H1 (cell line): ENCODE measurements at regions not wholly inside any gene's neighbourhood (a gene's known extent, or its start where the extent isn't known, plus 50 kb on each side); places are given as distances from the start of the nearest gene placed in this dataset.
"Not testable (repeated sequence)": the region's sequence is repeated elsewhere in the genome, so short reads cannot be mapped to it uniquely, and the experiment has no call there.

Source experiments
- CTCF ChIA-PET: fragments of 300-600 bp; sonication (Branson Sonifier 250); formaldehyde crosslinking; loops from one replicate; lab custom pipeline; 2021; ENCODE audit not compliant: partially characterized antibody; lab: Charles Lee
- POLR2A ChIA-PET: fragments of 300-600 bp; sonication (Branson Sonifier 250); formaldehyde crosslinking; loops from one replicate; lab custom pipeline; 2021; ENCODE audit warnings: inconsistent platforms; ENCODE audit not compliant: partially characterized antibody; lab: Charles Lee
- DNase-seq, 2 experiments: peaks; one replicate each; pipeline versions ENCODE4 v3.0.0 to v3.0.0-alpha.2; 2010 to 2022; ENCODE audit warnings: low spot score in 2 of 2, low read depth in 1 of 2, mixed read lengths in 1 of 2
- FAIRE-seq: peaks from 2 replicates; lab custom pipeline; 2011; peaks lifted over from hg19 to GRCh38; lab: Jason Lieb, UNC
- H2AFZ ChIP-seq: 2 replicates; pipeline ENCODE4 v1.8.1; 2012; ENCODE audit warnings: low read length, inconsistent platforms
- H2AK5ac ChIP-seq: 2 replicates; pipeline ENCODE4 v1.6.1; 2013; ENCODE audit warnings: low read depth, low read length
- H2BK120ac ChIP-seq: replicated peaks from 2 replicates; pipeline ENCODE3; 2013; ENCODE audit warnings: low read depth, low read length, inconsistent platforms
- H2BK12ac ChIP-seq: 2 replicates; pipeline ENCODE4 v1.6.1; 2013; ENCODE audit warnings: low read depth, low read length
- H2BK15ac ChIP-seq: 2 replicates; pipeline ENCODE4 v1.6.1; 2013; ENCODE audit warnings: low read length
- H2BK20ac ChIP-seq: 2 replicates; pipeline ENCODE4 v1.6.1; 2013; ENCODE audit warnings: low read length
- H2BK5ac ChIP-seq: 2 replicates; pipeline ENCODE4 v1.6.1; 2013; ENCODE audit warnings: low read depth, low read length
- H3K14ac ChIP-seq: 2 replicates; pipeline ENCODE4 v1.6.1; 2013; ENCODE audit warnings: inconsistent platforms; ENCODE audit not compliant: insufficient read length
- H3K18ac ChIP-seq: 2 replicates; pipeline ENCODE4 v1.6.1; 2013; ENCODE audit warnings: low read length; ENCODE audit errors: extremely low read depth
- H3K23ac ChIP-seq: 2 replicates; pipeline ENCODE4 v1.6.1; 2013; ENCODE audit warnings: inconsistent platforms; ENCODE audit not compliant: insufficient read length
- H3K23me2 ChIP-seq: 2 replicates; pipeline ENCODE4 v1.6.1; 2013; ENCODE audit warnings: low read depth, low read length
- H3K27ac ChIP-seq: 2 replicates; pipeline ENCODE4 v1.6.1; 2011; ENCODE audit warnings: low read depth, low read length, inconsistent platforms
- H3K27me3 ChIP-seq, 4 experiments: replicated peaks in 1 of 4; 1 replicate in 1 of 4; 2 replicates in 3 of 4; pipeline versions ENCODE4 v1.6.1 to v1.8.1; 2011 to 2013; ENCODE audit warnings: low read length in 3 of 4, mild to moderate bottlenecking in 3 of 4, inconsistent platforms in 2 of 4, mixed read lengths in 2 of 4, moderate library complexity in 1 of 4; ENCODE audit not compliant: control insufficient read depth in 3 of 4, insufficient read depth in 3 of 4; ENCODE audit errors: extremely low read depth in 1 of 4
- H3K36me3 ChIP-seq, 4 experiments: 2 replicates each; pipeline versions ENCODE4 v1.6.1 to v1.8.1; 2011 to 2013; ENCODE audit warnings: mild to moderate bottlenecking in 4 of 4, low read length in 3 of 4, moderate library complexity in 2 of 4, control low read depth in 1 of 4, inconsistent platforms in 1 of 4; ENCODE audit not compliant: insufficient read depth in 4 of 4, control insufficient read depth in 2 of 4
- H3K4ac ChIP-seq: replicated peaks from 2 replicates; pipeline ENCODE3; 2013; ENCODE audit warnings: low read length, low read depth, mixed read lengths, inconsistent platforms; ENCODE audit not compliant: insufficient read length
- H3K4me1 ChIP-seq, 4 experiments: replicated peaks in 1 of 4; 1 replicate in 1 of 4; 2 replicates in 3 of 4; pipeline versions ENCODE4 v1.6.1 to v1.8.1; 2011 to 2013; ENCODE audit warnings: low read length in 3 of 4, inconsistent platforms in 2 of 4, mixed read lengths in 1 of 4; ENCODE audit not compliant: insufficient read depth in 4 of 4, control insufficient read depth in 3 of 4
- H3K4me2 ChIP-seq, 2 experiments: 2 replicates each; pipeline versions ENCODE4 v1.6.1 to v1.8.1; 2011 to 2013; ENCODE audit warnings: low read depth in 2 of 2, low read length in 2 of 2, control low read depth in 1 of 2, inconsistent platforms in 1 of 2, mild to moderate bottlenecking in 1 of 2; ENCODE audit not compliant: insufficient read depth in 1 of 2
- H3K4me3 ChIP-seq, 4 experiments: fragments of 200-600, 300-600 bp in 1 of 4; sonication (generic), shearing (Covaris generic), sonication (Bioruptor Twin) in 1 of 4; 2 replicates each; pipeline versions ENCODE4 v1.5.1 to v1.8.1; 2011 to 2016; ENCODE audit warnings: low read length in 4 of 4, low read depth in 3 of 4, control low read depth in 2 of 4, inconsistent platforms in 2 of 4, mild to moderate bottlenecking in 2 of 4, mixed read lengths in 1 of 4, moderate library complexity in 1 of 4; ENCODE audit not compliant: insufficient read depth in 2 of 4; ENCODE audit errors: extremely low read depth in 1 of 4
- H3K56ac ChIP-seq: replicated peaks from 2 replicates; pipeline ENCODE3; 2013; ENCODE audit warnings: low read depth, mild to moderate bottlenecking, mixed read lengths, low read length, inconsistent platforms; ENCODE audit not compliant: insufficient read length
- H3K79me1 ChIP-seq: 2 replicates; pipeline ENCODE4 v1.6.1; 2013; ENCODE audit warnings: low read depth, low read length, control low read depth
- H3K79me2 ChIP-seq, 2 experiments: 2 replicates each; pipeline versions ENCODE4 v1.6.1 to v1.8.1; 2012 to 2013; ENCODE audit warnings: low read length in 2 of 2, mild to moderate bottlenecking in 2 of 2, inconsistent platforms in 1 of 2; ENCODE audit not compliant: insufficient read depth in 2 of 2, control insufficient read depth in 1 of 2
- H3K9ac ChIP-seq, 4 experiments: replicated peaks in 1 of 4; 1 replicate in 1 of 4; 2 replicates in 3 of 4; pipeline versions ENCODE4 v1.6.1 to v1.8.1; 2011 to 2013; ENCODE audit warnings: low read depth in 3 of 4, low read length in 3 of 4, control low read depth in 2 of 4, mild to moderate bottlenecking in 2 of 4, moderate library complexity in 2 of 4, inconsistent platforms in 1 of 4; ENCODE audit errors: extremely low read depth in 1 of 4
- H3K9me3 ChIP-seq, 2 experiments: 2 replicates each; pipeline versions ENCODE4 v1.6.1 to v1.8.1; 2012 to 2013; ENCODE audit warnings: mild to moderate bottlenecking in 2 of 2, moderate library complexity in 2 of 2, control low read depth in 1 of 2, inconsistent platforms in 1 of 2, low read depth in 1 of 2, low read length in 1 of 2, mixed read lengths in 1 of 2; ENCODE audit not compliant: insufficient read depth in 2 of 2
- H4K20me1 ChIP-seq, 2 experiments: replicated peaks in 1 of 2; 2 replicates each; pipeline versions ENCODE3 to v1.8.1; 2011 to 2013; ENCODE audit warnings: inconsistent platforms in 2 of 2, low read length in 2 of 2, mild to moderate bottlenecking in 1 of 2; ENCODE audit not compliant: insufficient read depth in 2 of 2, control insufficient read depth in 1 of 2
- H4K5ac ChIP-seq: 2 replicates; pipeline ENCODE4 v1.6.1; 2013; ENCODE audit warnings: low read length, low read depth, mixed read lengths, inconsistent platforms; ENCODE audit not compliant: insufficient read length
- H4K8ac ChIP-seq: 2 replicates; pipeline ENCODE4 v1.8.0; 2013; ENCODE audit warnings: mild to moderate bottlenecking, moderate library complexity, low read length, inconsistent platforms; ENCODE audit not compliant: insufficient read depth; ENCODE audit errors: extremely low read depth
- H4K91ac ChIP-seq: replicated peaks from 2 replicates; pipeline ENCODE3; 2013; ENCODE audit warnings: low read length, mixed read lengths, inconsistent platforms; ENCODE audit not compliant: insufficient read length
- CBX5 ChIP-seq: fragments of 300-800, 300-1000 bp; sonication (generic); IDR thresholded peaks from 2 replicates; pipeline ENCODE4 v1.7.1; 2016; ENCODE audit warnings: antibody characterized with exemption, low read length, low read depth
- CHD1 ChIP-seq: IDR thresholded peaks from 2 replicates; pipeline ENCODE4 v1.6.1; 2012; ENCODE audit warnings: low read depth, low read length, improper control_type of control experiment
- JUND ChIP-seq: IDR thresholded peaks from 2 replicates; pipeline ENCODE4 v1.6.1; 2011; ENCODE audit warnings: mild to moderate bottlenecking, improper control_type of control experiment, low read length
- SAP30 ChIP-seq: fragments of 300-600 bp; sonication (generic); IDR thresholded peaks from 2 replicates; pipeline ENCODE4 v1.7.1; 2012; ENCODE audit warnings: low read length, moderate library complexity, mild to moderate bottlenecking, inconsistent platforms; ENCODE audit not compliant: insufficient read depth, insufficient replicate concordance

DNA sequence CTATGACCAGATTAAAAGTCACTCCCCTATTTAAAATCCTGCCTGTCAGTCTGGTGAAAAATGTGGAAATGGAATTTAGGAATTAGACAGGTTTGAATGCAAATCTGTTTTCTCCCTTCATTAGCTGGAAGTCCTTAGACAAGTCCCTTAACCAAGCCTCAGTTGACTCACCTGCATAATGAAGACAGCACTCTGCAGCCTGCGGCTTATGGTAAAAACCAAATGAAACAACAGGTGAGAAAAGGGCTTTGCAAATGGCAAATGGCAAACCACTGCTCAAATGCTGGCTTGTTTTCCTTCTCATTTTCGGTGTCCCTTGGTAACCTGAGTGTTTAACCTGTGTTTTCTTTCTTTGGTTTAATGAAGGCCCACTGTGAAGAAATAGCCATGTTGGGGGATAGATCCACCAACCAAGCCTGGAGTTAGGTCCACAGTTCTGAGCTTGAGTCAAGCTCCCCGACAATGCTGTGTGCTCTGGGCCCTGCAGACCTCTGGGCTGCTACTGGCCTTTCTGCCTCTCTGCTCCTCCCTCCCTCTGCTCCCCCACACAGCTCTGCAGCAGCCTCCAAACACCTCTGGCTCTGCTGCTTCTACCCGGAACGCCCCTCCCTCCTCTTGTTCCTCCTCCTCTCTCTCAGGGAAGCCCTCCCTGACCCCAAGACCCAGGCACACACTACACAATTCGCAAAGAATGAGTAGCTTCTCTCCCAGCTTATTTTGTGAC, 641.8 kb downstream of the MATN1 start (continued):
- TF ChIP-seq CBX5 (no peak), CHD1 (no peak), SAP30 (no peak), JUND (no peak)

DNA sequence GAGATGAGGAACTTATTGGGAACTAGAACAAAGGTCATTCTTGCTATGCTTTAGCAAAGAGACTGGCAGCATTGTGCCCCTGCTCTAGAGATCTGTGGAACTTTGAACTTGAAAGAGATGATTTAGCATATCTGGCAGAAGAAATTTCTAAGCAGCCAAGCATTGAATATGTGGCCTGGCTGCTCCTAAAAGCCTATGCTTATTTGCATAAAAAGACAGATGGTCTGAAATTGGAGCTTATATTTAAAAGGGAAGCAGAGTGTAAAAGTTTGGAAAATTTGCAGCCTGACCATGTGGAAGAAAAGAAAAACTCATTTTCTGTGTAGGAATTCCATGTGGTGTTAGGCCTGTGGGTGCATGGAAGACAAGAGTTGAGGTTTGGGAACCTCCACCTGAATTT, 647.5 kb downstream of the MATN1 start:
- H3K4me2 ChIP-seq, H3K9me3 ChIP-seq, H3K9ac ChIP-seq, H3K14ac ChIP-seq, H3K27ac ChIP-seq, DNase-seq, H2BK120ac ChIP-seq, H2BK15ac ChIP-seq, H3K56ac ChIP-seq, H3K4me3 ChIP-seq, H2AFZ ChIP-seq, H2AK5ac ChIP-seq, H3K79me1 ChIP-seq, H3K79me2 ChIP-seq, H3K18ac ChIP-seq, H3K4ac ChIP-seq, POLR2A ChIA-PET, H4K8ac ChIP-seq, H2BK5ac ChIP-seq, H3K23me2 ChIP-seq, H2BK12ac ChIP-seq, FAIRE-seq, H4K20me1 ChIP-seq, H4K91ac ChIP-seq, H2BK20ac ChIP-seq, H3K36me3 ChIP-seq, H3K4me1 ChIP-seq, H4K5ac ChIP-seq, CTCF ChIA-PET, H3K23ac ChIP-seq, H3K27me3 ChIP-seq: not testable (repeated sequence)
